T-cell (primary cell): ENCODE measurements at regions not wholly inside any gene's neighbourhood (a gene's known extent, or its start where the extent isn't known, plus 50 kb on each side); places are given as distances from the start of the nearest gene placed in this dataset.

ENCODE experiments used
- ATAC-seq, 4 experiments: fragments of 200-7000 bp in 3 of 4; fragments of 150-1000 bp in 1 of 4; cut with Tn5 transposase; replicated peaks in 1 of 4; 1 replicate in 3 of 4; 2 replicates in 1 of 4; pipeline ENCODE4 v1.10.0; 2021; ENCODE audit warnings: moderate library complexity in 3 of 4, mild to moderate bottlenecking in 2 of 4, moderate number of reproducible peaks in 1 of 4
- CTCF ChIA-PET, 2 donors: fragments of 300-600 bp; sonication (Branson Sonifier 250); formaldehyde crosslinking; loops; one replicate each; lab custom pipeline; 2022; ENCODE audit warnings: antibody characterized with exemption in 2 of 2; lab: Charles Lee
- POLR2A ChIA-PET, 2 donors: fragments of 300-600 bp; sonication (Branson Sonifier 250); formaldehyde crosslinking; loops; one replicate each; lab custom pipeline; 2022; ENCODE audit warnings: antibody characterized with exemption in 2 of 2; lab: Charles Lee
- DNase-seq, 35 experiments: peaks; one replicate each; pipeline versions ENCODE4 v3.0.0 to v3.0.0-alpha.2; 2013 to 2023
- H3K27ac ChIP-seq: one replicate; pipeline ENCODE4 v1.5.1; 2013; ENCODE audit warnings: low read length
- H3K27me3 ChIP-seq, 2 experiments: replicated peaks in 1 of 2; 1 replicate in 1 of 2; 2 replicates in 1 of 2; pipeline versions ENCODE4 v1.6.1 to v1.7.0; 2013; ENCODE audit warnings: low read length in 1 of 2, mixed read lengths in 1 of 2; ENCODE audit not compliant: control insufficient read depth in 2 of 2, insufficient read depth in 2 of 2; ENCODE audit errors: extremely low read depth in 1 of 2
- H3K36me3 ChIP-seq, 2 donors: 1 replicate in 1 of 2; 2 replicates in 1 of 2; pipeline versions ENCODE4 v1.6.1 to v1.7.0; 2013; ENCODE audit warnings: low read length in 1 of 2; ENCODE audit not compliant: control insufficient read depth in 2 of 2, insufficient read depth in 1 of 2; ENCODE audit errors: extremely low read depth in 1 of 2
- H3K4me1 ChIP-seq, 2 experiments: 1 replicate in 1 of 2; 2 replicates in 1 of 2; pipeline versions ENCODE4 v1.6.1 to v1.7.0; 2013; ENCODE audit warnings: low read length in 2 of 2, mixed read lengths in 1 of 2; ENCODE audit not compliant: insufficient read depth in 2 of 2, control insufficient read depth in 1 of 2; ENCODE audit errors: extremely low read depth in 1 of 2
- H3K4me3 ChIP-seq, 2 donors: 1 replicate in 1 of 2; 2 replicates in 1 of 2; pipeline versions ENCODE4 v1.5.1 to v1.7.0; 2013; ENCODE audit warnings: mild to moderate bottlenecking in 2 of 2, low read length in 1 of 2, moderate library complexity in 1 of 2; ENCODE audit not compliant: control insufficient read depth in 1 of 2; ENCODE audit errors: extremely low read depth in 1 of 2
- H3K9me3 ChIP-seq: 2 replicates; pipeline ENCODE4 v1.7.0; 2013
- H3K27ac Mint-ChIP-seq, 2 donors: one replicate each; pipeline ENCODE4 v1.8.0; 2020 to 2021; ENCODE audit warnings: mild to moderate bottlenecking in 2 of 2, mixed read lengths in 2 of 2
- H3K27me3 Mint-ChIP-seq, 2 donors: one replicate each; pipeline ENCODE4 v1.8.0; 2021 to 2022; ENCODE audit warnings: mixed read lengths in 2 of 2
- H3K36me3 Mint-ChIP-seq: one replicate; pipeline ENCODE4 v1.8.0; 2021; ENCODE audit warnings: mixed read lengths
- H3K4me1 Mint-ChIP-seq, 3 donors: one replicate each; pipeline ENCODE4 v1.8.0; 2020 to 2022; ENCODE audit warnings: mixed read lengths in 3 of 3, mild to moderate bottlenecking in 1 of 3
- H3K4me3 Mint-ChIP-seq, 3 donors: one replicate each; pipeline ENCODE4 v1.8.0; 2020 to 2022; ENCODE audit warnings: mild to moderate bottlenecking in 3 of 3, mixed read lengths in 3 of 3, moderate library complexity in 3 of 3
- H3K9me3 Mint-ChIP-seq, 3 donors: one replicate each; pipeline ENCODE4 v1.8.0; 2020 to 2022; ENCODE audit warnings: mixed read lengths in 3 of 3
- WGBS: methylation state at CpG from one replicate; pipeline ENCODE4 v1.1.5; 2013; ENCODE audit warnings: missing lambda C conversion rate; ENCODE audit not compliant: insufficient coverage; 5-methylcytosine and 5-hydroxymethylcytosine counted together

GRCh38 chr10:100653957-100654781 lies 91.2 kb upstream of the PAX2 start:
- Histone ChIP-seq H3K9me3 (no peaks in the 10 kb centered on the region), H3K4me3 (peak overlapping the region; percentile 15 to 46), H3K27ac (no peak overlapping the region), H3K4me1 (peaks cover 0 to 29% of the 10 kb centered on the region in 2 experiments), H3K36me3 (no peaks in the 10 kb centered on the region), H3K27me3 (peaks cover 11 to 72% of the 10 kb centered on the region in 2 experiments)
- H3K9me3 Mint-ChIP-seq = no peaks in the 10 kb centered on the region
- H3K36me3 Mint-ChIP-seq = no peaks in the 10 kb centered on the region
- peak overlapping the region; percentile 65 to 91 (median 71) for H3K4me3 Mint-ChIP-seq
- DNase-seq (peak in 10 of 35 experiments; percentile 8 to 33 (median 14)), ATAC-seq (peak; percentile 22 to 54 (median 46))
- H3K27me3 Mint-ChIP-seq = peaks cover 69 to 71% of the 10 kb centered on the region in 2 donors
- H3K27ac Mint-ChIP-seq = no peak overlapping the region
- 3% methylated on average over 55 of the region's 59 CpGs for WGBS
- H3K4me1 Mint-ChIP-seq = peaks cover 22 to 24% (median 23%) of the 10 kb centered on the region in 3 donors
- ChIA-PET CTCF (no interaction called here), POLR2A (no interaction called here)

- 1% methylated on average over 44 of the region's 46 CpGs for WGBS
- Mint-ChIP-seq H3K4me3 (peak overlapping the region; percentile 71 to 91 (median 76)), H3K36me3 (no peaks in the 10 kb centered on the region), H3K4me1 (peaks cover 23 to 24% (median 23%) of the 10 kb centered on the region in 3 donors), H3K27ac (no peak overlapping the region), H3K27me3 (peaks cover 71 to 73% of the 10 kb centered on the region in 2 donors), H3K9me3 (no peaks in the 10 kb centered on the region)
- ATAC-seq = peak; percentile 59 to 83 (median 74)
- H3K9me3 ChIP-seq = no peaks in the 10 kb centered on the region
- ChIA-PET CTCF (no interaction called here), POLR2A (no interaction called here)
- H3K27me3 ChIP-seq = peaks cover 12 to 76% of the 10 kb centered on the region in 2 experiments
- H3K4me3 ChIP-seq = peak overlapping the region; percentile 32 to 58
- H3K36me3 ChIP-seq = no peaks in the 10 kb centered on the region
- no peak overlapping the region for H3K27ac ChIP-seq
- H3K4me1 ChIP-seq = peaks cover 0 to 29% of the 10 kb centered on the region in 2 experiments
- DNase-seq = peak in 20 of 35 experiments; percentile 5 to 42 (median 16)
Observed at GRCh38 chr10:100654782-100655325, 90.5 kb upstream of the PAX2 start.

GRCh38 chr10:100655326-100655759 lies 90.0 kb upstream of the PAX2 start:
- no peaks in the 10 kb centered on the region for H3K36me3 Mint-ChIP-seq
- Histone ChIP-seq H3K9me3 (no peaks in the 10 kb centered on the region), H3K27me3 (peaks cover 17 to 80% of the 10 kb centered on the region in 2 experiments), H3K27ac (no peak overlapping the region), H3K4me1 (peaks cover 0 to 29% of the 10 kb centered on the region in 2 experiments), H3K36me3 (no peaks in the 10 kb centered on the region), H3K4me3 (peak overlapping the region; percentile 32 to 58)
- ChIA-PET POLR2A (no interaction called here), CTCF (no interaction called here)
- H3K4me3 Mint-ChIP-seq = peak overlapping the region; percentile 71 to 91 (median 76)
- peaks cover 71 to 73% of the 10 kb centered on the region in 2 donors for H3K27me3 Mint-ChIP-seq
- ATAC-seq (no peak), DNase-seq (no peak)
- no peaks in the 10 kb centered on the region for H3K9me3 Mint-ChIP-seq
- H3K4me1 Mint-ChIP-seq = peaks cover 23 to 24% (median 23%) of the 10 kb centered on the region in 3 donors
- H3K27ac Mint-ChIP-seq = peak overlapping the region in 1 of 2 donors; percentile 25
- WGBS = 4% methylated on average over 12 of the region's 20 CpGs

- no peak for ATAC-seq
- Mint-ChIP-seq H3K4me1 (peaks cover 23 to 24% (median 23%) of the 10 kb centered on the region in 3 donors), H3K27me3 (peaks cover 73 to 75% of the 10 kb centered on the region in 2 donors), H3K9me3 (no peaks in the 10 kb centered on the region), H3K4me3 (peak overlapping the region; percentile 71 to 91 (median 76)), H3K27ac (peak overlapping the region in 1 of 2 donors; percentile 46), H3K36me3 (no peaks in the 10 kb centered on the region)
- WGBS = 2% methylated on average over 23 of the region's 45 CpGs
- peak overlapping the region in 1 of 2 donors; percentile 58 for H3K4me3 ChIP-seq
- H3K36me3 ChIP-seq = no peaks in the 10 kb centered on the region
- peak in 1 of 35 experiments; percentile 6 for DNase-seq
- H3K4me1 ChIP-seq = peaks cover 0 to 29% of the 10 kb centered on the region in 2 experiments
- peaks cover 21 to 80% of the 10 kb centered on the region in 2 experiments for H3K27me3 ChIP-seq
- ChIA-PET CTCF (no interaction called here), POLR2A (no interaction called here)
- no peak overlapping the region for H3K27ac ChIP-seq
- H3K9me3 ChIP-seq = no peaks in the 10 kb centered on the region
Observed at GRCh38 chr10:100655760-100656421, 89.5 kb upstream of the PAX2 start.

- ATAC-seq (peak in 1 of 4 experiments; percentile 28), DNase-seq (no peak)
- Mint-ChIP-seq H3K9me3 (no peaks in the 10 kb centered on the region), H3K36me3 (no peaks in the 10 kb centered on the region), H3K4me1 (peaks cover 23 to 24% (median 23%) of the 10 kb centered on the region in 3 donors), H3K27ac (no peak overlapping the region), H3K27me3 (peaks cover 78 to 79% of the 10 kb centered on the region in 2 donors), H3K4me3 (peak overlapping the region in 1 of 3 donors; percentile 91)
- CTCF ChIA-PET = interaction anchor here in 1 of 2 donors (0.5 kb wide), 1 partner anchor 24 kb away, joined by 3 read pairs; no protein-coding TSS in a partner anchor
- POLR2A ChIA-PET = interaction anchor here in 1 of 2 donors (0.6 kb wide), 1 partner anchor 168 kb away, joined by 3 read pairs; no protein-coding TSS in a partner anchor
- H3K4me3 ChIP-seq = no peak overlapping the region
- no peak overlapping the region for H3K27ac ChIP-seq
- 6% methylated on average over 14 of the region's 34 CpGs for WGBS
- peaks cover 0 to 29% of the 10 kb centered on the region in 2 experiments for H3K4me1 ChIP-seq
- no peaks in the 10 kb centered on the region for H3K36me3 ChIP-seq
- peaks cover 25 to 84% of the 10 kb centered on the region in 2 experiments for H3K27me3 ChIP-seq
- H3K9me3 ChIP-seq = no peaks in the 10 kb centered on the region
Observed at GRCh38 chr10:100656454-100656853, 88.9 kb upstream of the PAX2 start.

- Mint-ChIP-seq H3K27ac (no peak overlapping the region), H3K36me3 (no peaks in the 10 kb centered on the region), H3K9me3 (no peaks in the 10 kb centered on the region), H3K4me3 (no peak overlapping the region), H3K27me3 (peaks cover 80 to 84% of the 10 kb centered on the region in 2 donors), H3K4me1 (peaks cover 23 to 24% (median 23%) of the 10 kb centered on the region in 3 donors)
- ATAC-seq = no peak
- POLR2A ChIA-PET = no interaction called here
- peaks cover 23 to 89% of the 10 kb centered on the region in 2 experiments for H3K27me3 ChIP-seq
- CTCF ChIA-PET = no interaction called here
- H3K9me3 ChIP-seq = no peaks in the 10 kb centered on the region
- WGBS = no CpG with 5 or more reads among the region's 1 CpG
- no peaks in the 10 kb centered on the region for H3K36me3 ChIP-seq
- no peak for DNase-seq
- peaks cover 0 to 27% of the 10 kb centered on the region in 2 experiments for H3K4me1 ChIP-seq
- no peak overlapping the region for H3K27ac ChIP-seq
- no peak overlapping the region for H3K4me3 ChIP-seq
Observed at GRCh38 chr10:100658269-100658668, 87.1 kb upstream of the PAX2 start.
